Thoracic aorta (tissue), 2 donors: ENCODE measurements at regions not wholly inside any gene's neighbourhood (a gene's known extent, or its start where the extent isn't known, plus 50 kb on each side); places are given as distances from the start of the nearest gene placed in this dataset.

ENCODE experiments used
- ATAC-seq: fragments of 150-250 bp; one replicate; pipeline ENCODE4 v1.8.0; 2017; ENCODE audit warnings: low read depth; ENCODE audit not compliant: insufficient number of reproducible peaks, low FRiP score
- DNase-seq: peaks from one replicate; pipeline ENCODE4 v3.0.0-alpha.2; 2020; ENCODE audit warnings: low spot score
- H3K27ac ChIP-seq, 2 donors: fragments of 200-600 bp; sonication (generic); 1 replicate in 1 of 2; 2 replicates in 1 of 2; pipeline ENCODE4 v1.5.1; 2016; ENCODE audit warnings: mild to moderate bottlenecking in 2 of 2, moderate library complexity in 2 of 2
- H3K27me3 ChIP-seq: fragments of 200-600 bp; sonication (generic); replicated peaks from 2 replicates; pipeline ENCODE4 v1.6.0; 2016; ENCODE audit warnings: mild to moderate bottlenecking; ENCODE audit not compliant: insufficient read depth
- H3K36me3 ChIP-seq: fragments of 200-600 bp; sonication (generic); one replicate; pipeline ENCODE4 v1.5.1; 2016
- H3K4me1 ChIP-seq, 2 donors: fragments of 200-600 bp; sonication (generic); 1 replicate in 1 of 2; 2 replicates in 1 of 2; pipeline versions ENCODE4 v1.5.1 to v1.6.0; 2016; ENCODE audit warnings: low read depth in 2 of 2, mild to moderate bottlenecking in 1 of 2; ENCODE audit not compliant: control insufficient read depth in 1 of 2
- H3K4me3 ChIP-seq: fragments of 200-600 bp; sonication (generic); 2 replicates; pipeline ENCODE4 v1.5.1; 2016; ENCODE audit warnings: mild to moderate bottlenecking
- H3K9me3 ChIP-seq: fragments of 200-600 bp; sonication (generic); 2 replicates; pipeline ENCODE4 v1.5.1; 2016
- CTCF ChIP-seq: fragments of 200-600 bp; sonication (generic); IDR thresholded peaks from one replicate; pipeline ENCODE4 v1.5.1; 2019; ENCODE audit warnings: antibody characterized with exemption

DNA sequence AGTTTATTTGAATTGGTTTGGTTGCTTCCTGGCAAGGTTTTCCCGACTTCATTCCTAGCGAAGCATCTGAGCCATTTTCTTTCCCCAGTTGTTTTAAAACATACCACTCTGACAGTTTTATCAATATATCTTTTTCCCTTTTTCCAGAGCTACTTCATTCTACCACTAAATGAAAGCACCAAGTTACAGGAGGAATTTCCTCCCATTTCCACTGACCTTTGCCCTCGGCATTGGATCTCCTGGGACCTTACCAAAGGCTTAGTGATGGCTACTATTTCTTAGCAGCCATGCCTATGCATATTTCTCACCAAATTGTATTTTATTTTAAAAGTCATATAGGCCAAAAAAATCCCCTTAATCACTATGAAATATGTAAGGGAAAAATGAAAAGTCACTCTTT is 150.5 kb downstream of the ZNF330 start:
- DNase-seq (no peak), ATAC-seq (no peak)
- TF ChIP-seq CTCF = no peak
- no peaks in the 10 kb centered on the region for H3K27me3 ChIP-seq
- no peak overlapping the region for H3K4me3 ChIP-seq
- H3K4me1 ChIP-seq = peaks cover 0 to 9% of the 10 kb centered on the region in 2 donors
- no peaks in the 10 kb centered on the region for H3K9me3 ChIP-seq
- no peak overlapping the region for H3K27ac ChIP-seq
- no peaks in the 10 kb centered on the region for H3K36me3 ChIP-seq

DNA sequence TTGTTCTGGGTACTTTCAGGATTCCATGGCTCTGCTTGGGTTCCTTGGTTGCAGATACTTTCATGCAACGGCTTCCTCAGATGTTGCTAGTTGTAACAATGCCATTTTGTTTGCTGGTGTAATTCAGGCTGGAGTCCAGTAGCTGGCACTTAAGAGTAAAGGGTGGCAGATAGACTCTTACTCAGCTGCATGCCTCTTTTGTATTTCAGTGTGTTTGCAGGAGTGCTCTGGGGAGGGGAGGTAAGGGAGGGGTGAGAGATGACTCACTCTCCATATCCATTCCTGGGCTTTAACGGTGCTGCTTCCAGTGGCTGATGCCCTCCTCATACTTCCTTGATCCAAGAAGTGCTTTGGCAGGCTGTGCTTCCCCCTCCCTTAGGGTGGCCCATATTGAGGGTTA is 155.2 kb downstream of the ZNF330 start:
- peak; percentile 76 for ATAC-seq
- no peaks in the 10 kb centered on the region for H3K36me3 ChIP-seq
- H3K4me1 ChIP-seq = peaks cover 0 to 4% of the 10 kb centered on the region in 2 donors
- no peak overlapping the region for H3K27ac ChIP-seq
- no peaks in the 10 kb centered on the region for H3K9me3 ChIP-seq
- H3K4me3 ChIP-seq = no peak overlapping the region
- TF ChIP-seq CTCF = no peak
- DNase-seq = no peak
- H3K27me3 ChIP-seq = no peaks in the 10 kb centered on the region

DNA sequence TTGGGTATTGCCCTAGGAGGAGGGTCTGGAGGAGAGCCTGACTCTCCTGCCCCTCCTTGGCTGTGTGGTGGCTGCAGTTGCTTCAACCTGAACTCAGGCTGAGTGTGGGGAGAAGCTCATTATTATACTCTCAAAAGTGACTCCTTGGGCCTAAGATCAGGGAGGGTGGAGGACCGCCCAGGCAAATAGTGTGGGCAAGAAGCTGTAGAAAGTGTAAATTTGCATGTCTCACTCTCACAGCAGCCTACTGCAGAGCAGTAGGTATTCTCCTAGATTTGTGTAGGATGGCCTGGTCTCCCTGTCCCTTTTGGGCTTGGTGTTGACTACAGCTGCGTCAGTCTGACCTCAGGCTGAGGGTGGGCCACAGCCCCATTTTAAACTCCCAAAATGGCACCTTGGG is 156.1 kb downstream of the ZNF330 start:
- TF ChIP-seq CTCF = no peak
- Histone ChIP-seq H3K4me3 (no peak overlapping the region), H3K4me1 (no peaks in the 10 kb centered on the region), H3K27ac (no peak overlapping the region), H3K27me3 (no peaks in the 10 kb centered on the region), H3K9me3 (no peaks in the 10 kb centered on the region), H3K36me3 (no peaks in the 10 kb centered on the region)
- DNase-seq (no peak), ATAC-seq (no peak)

DNA sequence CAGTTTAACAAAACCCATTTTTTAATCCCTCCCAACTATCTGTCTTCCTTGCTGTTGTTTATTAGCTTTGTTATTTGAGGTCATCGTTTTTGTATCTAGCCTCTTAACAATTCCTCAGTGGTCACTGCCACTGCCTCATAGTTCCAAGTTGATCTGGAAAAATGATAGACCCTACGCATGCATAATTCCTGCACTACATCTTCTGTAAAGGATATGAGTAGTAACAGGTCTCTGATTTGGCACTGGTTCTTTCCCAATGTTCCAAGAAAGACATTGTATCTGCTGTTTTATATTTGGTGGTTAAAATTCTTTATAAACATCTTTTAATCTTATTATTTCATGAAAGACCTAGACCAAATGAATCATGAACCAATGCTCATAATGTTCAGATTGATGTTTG is 166.6 kb downstream of the ZNF330 start:
- Histone ChIP-seq H3K9me3 (no peaks in the 10 kb centered on the region), H3K4me1 (no peaks in the 10 kb centered on the region), H3K36me3 (no peaks in the 10 kb centered on the region), H3K27me3 (no peaks in the 10 kb centered on the region), H3K27ac (no peak overlapping the region), H3K4me3 (no peak overlapping the region)
- no peak for DNase-seq
- TF ChIP-seq CTCF = no peak
- no peak for ATAC-seq

DNA sequence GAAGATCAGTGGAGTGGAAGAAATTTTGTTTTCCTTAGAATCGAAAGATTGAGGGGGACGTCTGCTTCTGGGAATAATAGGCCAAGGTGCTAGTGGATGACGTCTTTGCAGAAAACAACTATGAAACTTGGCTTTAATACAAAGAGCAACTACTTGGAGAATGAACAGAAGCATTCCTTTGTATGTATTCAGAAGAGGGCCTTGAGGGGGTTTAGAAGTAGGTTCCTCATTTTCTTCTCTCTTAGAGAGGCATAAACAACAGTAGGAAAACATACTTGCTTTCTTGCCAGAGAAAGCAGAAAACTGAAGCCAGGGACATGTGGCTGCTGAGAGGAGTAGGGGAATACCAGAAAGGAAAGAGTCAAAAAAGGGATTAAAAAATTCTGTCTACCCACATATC is 167.8 kb downstream of the ZNF330 start:
- Histone ChIP-seq H3K27ac (no peak overlapping the region), H3K9me3 (no peaks in the 10 kb centered on the region), H3K4me3 (no peak overlapping the region), H3K4me1 (no peaks in the 10 kb centered on the region), H3K27me3 (no peaks in the 10 kb centered on the region), H3K36me3 (no peaks in the 10 kb centered on the region)
- TF ChIP-seq CTCF = no peak
- no peak for ATAC-seq
- DNase-seq = no peak
